Sigmoid colon (tissue), 4 donors: ENCODE measurements at regions not wholly inside any gene's neighbourhood (a gene's known extent, or its start where the extent isn't known, plus 50 kb on each side); places are given as distances from the start of the nearest gene placed in this dataset.

Experiments
- CTCF ChIP-seq, 4 experiments: fragments of 450-650 bp in 3 of 4; fragments of 200-600 bp in 1 of 4; IDR thresholded peaks; one replicate each; pipeline ENCODE4 v1.5.1; 2016 to 2019; ENCODE audit warnings: antibody characterized with exemption in 4 of 4, mild to moderate bottlenecking in 3 of 4, moderate library complexity in 2 of 4
- EP300 ChIP-seq, 4 donors: sonication (generic); formaldehyde crosslinking; IDR thresholded peaks; one replicate each; pipeline ENCODE4 v1.6.1; 2017; ENCODE audit warnings: antibody characterized with exemption in 4 of 4
- POLR2A ChIP-seq, 2 donors: fragments of 450-650 bp; IDR thresholded peaks; one replicate each; pipeline ENCODE4 v1.6.1; 2016; ENCODE audit warnings: antibody characterized with exemption in 2 of 2, mild to moderate bottlenecking in 2 of 2, moderate library complexity in 2 of 2
- POLR2AphosphoS5 ChIP-seq, 4 donors: sonication (generic); formaldehyde crosslinking; IDR thresholded peaks; one replicate each; pipeline ENCODE4 v1.6.1; 2017; ENCODE audit warnings: antibody characterized with exemption in 4 of 4

- TF ChIP-seq CTCF (IDR thresholded peaks at IDR 0.05): no peak
- no peak for TF ChIP-seq POLR2A (IDR thresholded peaks at IDR 0.05)
- no peak for TF ChIP-seq EP300 (IDR thresholded peaks at IDR 0.05)
- TF ChIP-seq POLR2AphosphoS5 (IDR thresholded peaks at IDR 0.05): no peak
Measured at GRCh38 chr4:180031330-180031729, 2211.9 kb upstream of the TENM3 start.
